GM12865 (cell line): ENCODE measurements at regions not wholly inside any gene's neighbourhood (a gene's known extent, or its start where the extent isn't known, plus 50 kb on each side); places are given as distances from the start of the nearest gene placed in this dataset.

Experiments used
- DNase-seq: peaks from one replicate; pipeline ENCODE4 v3.0.0; 2010; ENCODE audit warnings: low read depth
- H3K4me3 ChIP-seq: 2 replicates; pipeline ENCODE4 v1.5.1; 2011; ENCODE audit warnings: mild to moderate bottlenecking, low read depth, low read length, control low read depth
- CTCF ChIP-seq: IDR thresholded peaks from 2 replicates; pipeline ENCODE4 v1.5.1; 2011; ENCODE audit warnings: low read length, control low read depth, low read depth, inconsistent platforms; ENCODE audit not compliant: insufficient read depth; ENCODE audit errors: missing control alignments

- no peak for TF ChIP-seq CTCF
- no peak for DNase-seq
- H3K4me3 ChIP-seq = no peak overlapping the region
Observed at GRCh38 chr10:8975535-8975934, 921.0 kb downstream of the GATA3 start.

- no peak for TF ChIP-seq CTCF
- DNase-seq = no peak
- no peak overlapping the region for H3K4me3 ChIP-seq
Observed at GRCh38 chr10:8978100-8978499, 923.6 kb downstream of the GATA3 start.

GRCh38 chr10:8979976-8980375 is 925.5 kb downstream of the GATA3 start:
- no peak for DNase-seq
- no peak overlapping the region for H3K4me3 ChIP-seq
- TF ChIP-seq CTCF = no peak

GRCh38 chr10:8981277-8981676 is 926.8 kb downstream of the GATA3 start:
- no peak for TF ChIP-seq CTCF
- no peak for DNase-seq
- no peak overlapping the region for H3K4me3 ChIP-seq

- no peak for DNase-seq
- TF ChIP-seq CTCF = no peak
- H3K4me3 ChIP-seq = no peak overlapping the region
Observed at GRCh38 chr10:8985651-8986050, 931.2 kb downstream of the GATA3 start.

GRCh38 chr10:8986975-8987374 is 932.5 kb downstream of the GATA3 start:
- no peak for DNase-seq
- no peak overlapping the region for H3K4me3 ChIP-seq
- TF ChIP-seq CTCF = no peak

- H3K4me3 ChIP-seq = no peak overlapping the region
- no peak for DNase-seq
- TF ChIP-seq CTCF = no peak
Observed at GRCh38 chr10:8987712-8988111, 933.2 kb downstream of the GATA3 start.
